ENCODE measurements at regions not wholly inside any gene's neighbourhood (a gene's known extent, or its start where the extent isn't known, plus 50 kb on each side); places are given as distances from the start of the nearest gene placed in this dataset.

DNA sequence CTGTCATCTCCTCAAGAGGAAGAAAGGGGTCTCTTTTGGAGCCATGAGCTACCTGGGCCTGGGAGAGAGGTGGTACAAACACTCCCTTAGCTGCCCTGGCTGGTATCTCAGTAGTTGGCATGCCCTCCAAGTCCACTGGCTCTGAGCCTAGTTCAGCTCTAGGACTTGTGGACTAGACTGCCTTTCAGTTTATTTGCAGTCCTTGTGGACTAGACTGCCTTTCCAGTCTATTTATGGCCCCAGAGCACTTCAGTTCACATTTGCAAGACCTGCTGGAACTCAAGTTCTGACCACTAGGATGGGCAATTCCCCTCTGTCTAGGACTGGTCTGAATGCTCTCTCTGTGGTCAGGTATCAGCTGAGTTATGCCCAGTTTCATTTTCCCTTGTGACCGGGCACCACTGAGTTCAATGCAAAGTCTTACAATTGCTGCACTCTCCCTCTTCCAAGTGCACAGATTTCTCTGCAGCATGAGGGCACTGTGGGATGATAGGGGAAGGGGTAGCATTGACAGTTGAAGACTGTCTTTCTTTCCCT, 1019.0 kb downstream of the TAF11L14 start:
- Histone ChIP-seq H3K27me3 (ENCODE audit: control insufficient read depth in 1 of 2, insufficient read depth in 2 of 2, low read length in 2 of 2) (no peaks in the 10 kb centered on the region), H3K4me3 (replicated peaks in 1 of 3; ENCODE audit: insufficient read depth in 1 of 3, low read depth in 2 of 3, low read length in 3 of 3) (no peak overlapping the region), H2AFZ (ENCODE audit: low read length) (no peak overlapping the region), H3K79me2 (ENCODE audit: insufficient read depth, low read length) (no peaks in the 10 kb centered on the region), H3K36me3 (replicated peaks in 1 of 2; ENCODE audit: control insufficient read depth in 1 of 2, insufficient read depth in 2 of 2, low read length in 2 of 2) (no peaks in the 10 kb centered on the region), H4K20me1 (ENCODE audit: insufficient read depth, low read length) (no peaks in the 10 kb centered on the region), H3K4me2 (ENCODE audit: low read depth, low read length) (no peak overlapping the region), H3K9ac (ENCODE audit: insufficient read depth, low read depth, low read length) (no peak overlapping the region), H3K4me1 (ENCODE audit: insufficient read depth, low read length) (no peaks in the 10 kb centered on the region), H3K9me3 (ENCODE audit: low read length) (peaks cover 70% of the 10 kb centered on the region), H3K27ac (ENCODE audit: extremely low read length, insufficient read depth, low read length) (no peak overlapping the region)
- 38% methylated on average over 1 of the region's 1 CpG for WGBS (ENCODE audit: low lambda C conversion rate)
- POLR2A ChIA-PET = no interaction called here
- TF ChIP-seq, protein P1, sequence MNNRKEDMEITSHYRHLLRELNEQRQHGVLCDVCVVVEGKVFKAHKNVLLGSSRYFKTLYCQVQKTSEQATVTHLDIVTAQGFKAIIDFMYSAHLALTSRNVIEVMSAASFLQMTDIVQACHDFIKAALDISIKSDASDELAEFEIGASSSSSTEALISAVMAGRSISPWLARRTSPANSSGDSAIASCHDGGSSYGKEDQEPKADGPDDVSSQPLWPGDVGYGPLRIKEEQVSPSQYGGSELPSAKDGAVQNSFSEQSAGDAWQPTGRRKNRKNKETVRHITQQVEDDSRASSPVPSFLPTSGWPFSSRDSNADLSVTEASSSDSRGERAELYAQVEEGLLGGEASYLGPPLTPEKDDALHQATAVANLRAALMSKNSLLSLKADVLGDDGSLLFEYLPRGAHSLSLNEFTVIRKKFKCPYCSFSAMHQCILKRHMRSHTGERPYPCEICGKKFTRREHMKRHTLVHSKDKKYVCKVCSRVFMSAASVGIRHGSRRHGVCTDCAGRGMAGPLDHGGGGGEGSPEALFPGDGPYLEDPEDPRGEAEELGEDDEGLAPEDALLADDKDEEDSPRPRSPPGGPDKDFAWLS (CRISPR knock-in tag; IDR thresholded peaks at IDR 0.05; ENCODE audit: borderline replicate concordance) = no peak
- TF ChIP-seq ADNP (CRISPR knock-in tag; IDR thresholded peaks at IDR 0.05) = no peak
- no peak for TF ChIP-seq TCF7 (IDR thresholded peaks at IDR 0.05; ENCODE audit: low read depth)
- no peak for TF ChIP-seq BORCS8-MEF2B (CRISPR knock-in tag; IDR thresholded peaks at IDR 0.05)
- no peak for TF ChIP-seq ZNF558 (CRISPR knock-in tag; IDR thresholded peaks at IDR 0.05; ENCODE audit: borderline replicate concordance)
- TF ChIP-seq IRF2 (CRISPR knock-in tag; IDR thresholded peaks at IDR 0.05) = no peak
- no peak for TF ChIP-seq RCOR2 (CRISPR knock-in tag; IDR thresholded peaks at IDR 0.05)
- TF ChIP-seq, protein P2, sequence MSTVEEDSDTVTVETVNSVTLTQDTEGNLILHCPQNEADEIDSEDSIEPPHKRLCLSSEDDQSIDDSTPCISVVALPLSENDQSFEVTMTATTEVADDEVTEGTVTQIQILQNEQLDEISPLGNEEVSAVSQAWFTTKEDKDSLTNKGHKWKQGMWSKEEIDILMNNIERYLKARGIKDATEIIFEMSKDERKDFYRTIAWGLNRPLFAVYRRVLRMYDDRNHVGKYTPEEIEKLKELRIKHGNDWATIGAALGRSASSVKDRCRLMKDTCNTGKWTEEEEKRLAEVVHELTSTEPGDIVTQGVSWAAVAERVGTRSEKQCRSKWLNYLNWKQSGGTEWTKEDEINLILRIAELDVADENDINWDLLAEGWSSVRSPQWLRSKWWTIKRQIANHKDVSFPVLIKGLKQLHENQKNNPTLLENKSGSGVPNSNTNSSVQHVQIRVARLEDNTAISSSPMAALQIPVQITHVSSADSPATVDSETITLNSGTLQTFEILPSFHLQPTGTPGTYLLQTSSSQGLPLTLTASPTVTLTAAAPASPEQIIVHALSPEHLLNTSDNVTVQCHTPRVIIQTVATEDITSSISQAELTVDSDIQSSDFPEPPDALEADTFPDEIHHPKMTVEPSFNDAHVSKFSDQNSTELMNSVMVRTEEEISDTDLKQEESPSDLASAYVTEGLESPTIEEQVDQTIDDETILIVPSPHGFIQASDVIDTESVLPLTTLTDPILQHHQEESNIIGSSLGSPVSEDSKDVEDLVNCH (CRISPR knock-in tag; IDR thresholded peaks at IDR 0.05) = no peak
- no peak for TF ChIP-seq ZSCAN22 (CRISPR knock-in tag; IDR thresholded peaks at IDR 0.05)
- TF ChIP-seq, protein P3, sequence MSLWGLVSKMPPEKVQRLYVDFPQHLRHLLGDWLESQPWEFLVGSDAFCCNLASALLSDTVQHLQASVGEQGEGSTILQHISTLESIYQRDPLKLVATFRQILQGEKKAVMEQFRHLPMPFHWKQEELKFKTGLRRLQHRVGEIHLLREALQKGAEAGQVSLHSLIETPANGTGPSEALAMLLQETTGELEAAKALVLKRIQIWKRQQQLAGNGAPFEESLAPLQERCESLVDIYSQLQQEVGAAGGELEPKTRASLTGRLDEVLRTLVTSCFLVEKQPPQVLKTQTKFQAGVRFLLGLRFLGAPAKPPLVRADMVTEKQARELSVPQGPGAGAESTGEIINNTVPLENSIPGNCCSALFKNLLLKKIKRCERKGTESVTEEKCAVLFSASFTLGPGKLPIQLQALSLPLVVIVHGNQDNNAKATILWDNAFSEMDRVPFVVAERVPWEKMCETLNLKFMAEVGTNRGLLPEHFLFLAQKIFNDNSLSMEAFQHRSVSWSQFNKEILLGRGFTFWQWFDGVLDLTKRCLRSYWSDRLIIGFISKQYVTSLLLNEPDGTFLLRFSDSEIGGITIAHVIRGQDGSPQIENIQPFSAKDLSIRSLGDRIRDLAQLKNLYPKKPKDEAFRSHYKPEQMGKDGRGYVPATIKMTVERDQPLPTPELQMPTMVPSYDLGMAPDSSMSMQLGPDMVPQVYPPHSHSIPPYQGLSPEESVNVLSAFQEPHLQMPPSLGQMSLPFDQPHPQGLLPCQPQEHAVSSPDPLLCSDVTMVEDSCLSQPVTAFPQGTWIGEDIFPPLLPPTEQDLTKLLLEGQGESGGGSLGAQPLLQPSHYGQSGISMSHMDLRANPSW (CRISPR knock-in tag; IDR thresholded peaks at IDR 0.05; ENCODE audit: borderline replicate concordance) = no peak
- no peak for TF ChIP-seq SOX5 (CRISPR knock-in tag; IDR thresholded peaks at IDR 0.05; ENCODE audit: borderline replicate concordance)
- TF ChIP-seq, protein P4, sequence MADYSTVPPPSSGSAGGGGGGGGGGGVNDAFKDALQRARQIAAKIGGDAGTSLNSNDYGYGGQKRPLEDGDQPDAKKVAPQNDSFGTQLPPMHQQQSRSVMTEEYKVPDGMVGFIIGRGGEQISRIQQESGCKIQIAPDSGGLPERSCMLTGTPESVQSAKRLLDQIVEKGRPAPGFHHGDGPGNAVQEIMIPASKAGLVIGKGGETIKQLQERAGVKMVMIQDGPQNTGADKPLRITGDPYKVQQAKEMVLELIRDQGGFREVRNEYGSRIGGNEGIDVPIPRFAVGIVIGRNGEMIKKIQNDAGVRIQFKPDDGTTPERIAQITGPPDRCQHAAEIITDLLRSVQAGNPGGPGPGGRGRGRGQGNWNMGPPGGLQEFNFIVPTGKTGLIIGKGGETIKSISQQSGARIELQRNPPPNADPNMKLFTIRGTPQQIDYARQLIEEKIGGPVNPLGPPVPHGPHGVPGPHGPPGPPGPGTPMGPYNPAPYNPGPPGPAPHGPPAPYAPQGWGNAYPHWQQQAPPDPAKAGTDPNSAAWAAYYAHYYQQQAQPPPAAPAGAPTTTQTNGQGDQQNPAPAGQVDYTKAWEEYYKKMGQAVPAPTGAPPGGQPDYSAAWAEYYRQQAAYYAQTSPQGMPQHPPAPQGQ (CRISPR knock-in tag; IDR thresholded peaks at IDR 0.05; ENCODE audit: borderline replicate concordance) = no peak
- TF ChIP-seq XRCC5 (optimal IDR thresholded peaks at IDR 0.05; ENCODE audit: low read length) = no peak
- no peak for TF ChIP-seq SP140L (CRISPR knock-in tag; IDR thresholded peaks at IDR 0.05; ENCODE audit: borderline replicate concordance)
- TF ChIP-seq, protein P5, sequence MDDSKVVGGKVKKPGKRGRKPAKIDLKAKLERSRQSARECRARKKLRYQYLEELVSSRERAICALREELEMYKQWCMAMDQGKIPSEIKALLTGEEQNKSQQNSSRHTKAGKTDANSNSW (CRISPR knock-in tag; IDR thresholded peaks at IDR 0.05; ENCODE audit: borderline replicate concordance) = no peak
- in situ Hi-C loops (cut with HindIII; ENCODE audit: extremely low pct_ligation_motif_present, low pct_unique_long_range_greater_than_20kb) = no loop called here
- no peak for DNase-seq (ENCODE audit: low spot score)
- FAIRE-seq = no peak
- no TSS peak for BruUV-seq (replicated peaks)
- intact Hi-C loops (cut with micrococcal nuclease; ENCODE audit: unreplicated experiment) = no loop called here
- CTCF ChIA-PET (ENCODE audit: low intra/inter-chr PET ratio, low total read pairs) = no interaction called here
- ATAC-seq = no peak

All from HepG2 (cell line).